HG03280 (cell line): ENCODE measurements at regions not wholly inside any gene's neighbourhood (a gene's known extent, or its start where the extent isn't known, plus 50 kb on each side); places are given as distances from the start of the nearest gene placed in this dataset.
"Not testable (repeated sequence)": the region's sequence is repeated elsewhere in the genome, so short reads cannot be mapped to it uniquely, and the experiment has no call there.

Source experiments
- ATAC-seq: cut with Tn5 transposase; IDR thresholded peaks from one replicate; pipeline ENCODE4 v1.9.1; 2021; ENCODE audit warnings: mild to moderate bottlenecking, moderate library complexity; ENCODE audit not compliant: unreplicated experiment

DNA sequence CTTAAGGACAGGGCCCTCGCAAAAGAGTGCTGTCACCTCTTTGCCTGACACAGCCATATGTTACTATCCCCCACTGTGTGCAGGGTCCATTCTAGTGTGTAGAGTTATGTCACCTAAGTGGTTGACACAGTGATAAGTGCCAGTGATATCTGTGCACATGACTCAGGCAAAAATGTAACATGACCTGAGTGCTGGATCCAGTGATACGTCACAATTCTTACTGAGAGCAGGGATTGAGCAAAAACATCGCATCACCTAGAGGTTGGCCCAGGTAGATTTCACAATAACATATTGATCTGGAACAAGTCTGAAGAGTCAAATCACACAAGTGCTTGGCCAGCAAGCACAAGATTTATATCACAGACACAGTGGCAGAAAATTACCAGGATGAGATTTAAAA, 100.5 kb upstream of the BPY2B start:
- ATAC-seq: not testable (repeated sequence)

DNA sequence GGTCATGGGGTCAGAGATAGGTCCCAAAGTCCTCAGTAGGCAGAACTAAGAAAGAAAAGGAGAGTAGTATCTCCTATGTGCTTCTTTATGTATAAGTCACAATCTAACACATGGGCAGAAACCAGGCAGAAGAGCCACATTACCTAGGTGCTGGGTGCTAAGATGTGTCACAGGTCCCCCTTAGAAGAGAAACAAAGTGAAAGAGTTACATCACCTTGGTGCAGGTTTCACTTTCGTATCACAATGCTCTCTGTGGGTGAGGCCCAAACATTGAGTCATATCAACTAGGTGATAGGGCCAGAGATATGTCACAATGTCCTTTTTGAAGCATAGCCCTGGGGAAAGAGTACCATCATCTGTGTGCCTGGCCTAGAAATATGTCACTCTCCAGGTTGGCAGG, 96.1 kb upstream of the BPY2B start:
- ATAC-seq: peak; percentile 86

DNA sequence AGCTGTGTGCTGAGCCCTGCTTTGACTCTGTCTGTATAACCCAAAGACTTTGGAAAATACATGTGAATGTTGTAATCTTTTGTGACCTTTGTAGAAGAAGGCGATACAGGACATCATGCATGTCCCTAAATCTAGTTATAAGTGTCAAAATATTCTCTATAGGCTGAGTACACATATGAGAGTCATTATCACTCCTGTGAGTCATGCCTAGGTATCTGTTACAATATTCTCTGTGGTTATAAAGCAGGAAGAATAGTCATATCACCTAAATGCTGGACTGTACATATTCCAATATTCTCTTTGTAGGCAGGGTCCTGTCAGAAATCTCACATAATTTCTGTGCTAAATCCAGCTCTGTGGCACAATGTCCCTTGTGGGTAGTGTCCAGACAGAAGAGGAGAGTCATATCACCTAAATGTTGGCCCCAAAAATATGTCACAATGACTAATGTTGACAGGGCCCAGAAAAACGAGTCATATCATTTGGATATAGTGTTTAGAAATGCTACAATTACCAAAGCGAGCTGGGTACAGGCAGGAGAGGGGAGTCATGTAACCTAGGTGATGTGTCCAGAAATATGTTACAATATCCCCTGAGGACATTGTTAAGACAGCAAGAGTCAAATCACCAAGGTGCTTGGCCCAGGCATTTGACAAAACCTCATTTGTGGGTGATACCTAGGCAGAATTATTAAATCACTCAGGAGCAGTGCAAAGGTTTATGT, 80.4 kb upstream of the BPY2B start:
- ATAC-seq: not testable (repeated sequence)

DNA sequence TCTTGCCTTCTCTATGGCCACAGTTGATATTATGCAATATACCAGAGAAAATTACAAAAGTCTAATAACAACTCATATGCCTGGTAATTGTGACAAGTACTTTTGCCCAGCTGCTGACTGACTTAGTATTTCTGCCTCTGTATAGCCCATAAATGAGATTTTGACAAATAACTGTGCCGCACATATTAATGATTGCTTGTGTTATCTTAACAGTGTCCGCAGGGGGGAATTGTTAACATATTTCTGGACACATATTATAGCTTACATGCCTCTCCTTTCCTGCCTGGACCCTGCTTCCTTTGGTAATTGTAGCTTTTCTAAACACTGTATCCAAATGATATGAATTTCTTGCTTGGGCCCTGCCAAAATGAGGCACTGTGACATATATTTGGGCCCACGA, 69.0 kb upstream of the BPY2B start:
- ATAC-seq: not testable (repeated sequence)

DNA sequence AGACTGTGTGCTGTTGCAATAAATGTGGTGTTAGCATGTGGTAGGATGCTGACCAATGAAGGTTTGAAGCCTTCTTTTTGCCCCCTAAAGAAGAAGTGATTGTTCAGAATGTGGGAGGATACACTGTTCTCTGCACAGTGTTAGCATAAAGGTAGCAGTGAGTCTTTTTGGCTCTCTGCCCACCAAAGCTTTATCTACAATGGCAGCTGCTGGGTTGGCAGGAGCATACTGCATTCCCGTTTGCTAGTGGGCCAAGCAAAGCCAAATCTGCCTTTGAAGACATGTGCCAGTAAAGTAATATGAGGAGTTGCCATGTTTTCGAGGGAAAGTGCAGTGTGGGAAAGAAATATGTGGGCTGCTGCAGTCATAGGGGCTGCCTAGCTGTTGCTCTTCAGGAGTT, 56.4 kb upstream of the BPY2B start:
- ATAC-seq: not testable (repeated sequence)
